OCI-M2 (cell line): ENCODE measurements at regions not wholly inside any gene's neighbourhood (a gene's known extent, or its start where the extent isn't known, plus 50 kb on each side); places are given as distances from the start of the nearest gene placed in this dataset.

Experiments used
- DNase-seq: peaks from one replicate; lab custom pipeline; 2025; ENCODE audit not compliant: unreplicated experiment; lab: John Stamatoyannopoulos, UW

DNA sequence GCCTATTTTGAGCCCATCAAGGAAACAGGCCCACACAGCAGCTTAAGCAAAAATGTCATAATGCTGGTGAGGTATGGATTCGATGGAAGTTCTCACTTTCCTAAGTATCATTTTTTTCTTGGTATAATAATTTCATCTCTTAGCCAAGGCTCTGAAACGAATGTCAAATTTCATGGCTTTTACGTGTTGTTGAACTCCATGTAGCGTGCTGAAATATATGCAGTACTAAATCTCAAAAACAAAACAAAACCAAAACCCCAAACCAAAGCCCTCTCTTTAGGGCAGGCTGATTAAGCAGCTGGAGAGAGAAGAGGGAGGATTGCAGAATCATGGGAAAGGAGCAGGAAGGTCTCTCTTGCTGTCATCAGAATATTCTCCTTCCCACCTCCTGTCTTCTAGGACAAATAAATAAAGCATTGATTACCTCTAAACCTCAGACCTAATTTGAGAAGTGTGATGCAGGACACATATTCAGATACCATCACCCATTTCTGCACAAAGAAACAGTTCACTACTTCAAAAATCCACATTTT lies 58.3 kb downstream of the TMEM174 start:
- DNase-seq: no peak

DNA sequence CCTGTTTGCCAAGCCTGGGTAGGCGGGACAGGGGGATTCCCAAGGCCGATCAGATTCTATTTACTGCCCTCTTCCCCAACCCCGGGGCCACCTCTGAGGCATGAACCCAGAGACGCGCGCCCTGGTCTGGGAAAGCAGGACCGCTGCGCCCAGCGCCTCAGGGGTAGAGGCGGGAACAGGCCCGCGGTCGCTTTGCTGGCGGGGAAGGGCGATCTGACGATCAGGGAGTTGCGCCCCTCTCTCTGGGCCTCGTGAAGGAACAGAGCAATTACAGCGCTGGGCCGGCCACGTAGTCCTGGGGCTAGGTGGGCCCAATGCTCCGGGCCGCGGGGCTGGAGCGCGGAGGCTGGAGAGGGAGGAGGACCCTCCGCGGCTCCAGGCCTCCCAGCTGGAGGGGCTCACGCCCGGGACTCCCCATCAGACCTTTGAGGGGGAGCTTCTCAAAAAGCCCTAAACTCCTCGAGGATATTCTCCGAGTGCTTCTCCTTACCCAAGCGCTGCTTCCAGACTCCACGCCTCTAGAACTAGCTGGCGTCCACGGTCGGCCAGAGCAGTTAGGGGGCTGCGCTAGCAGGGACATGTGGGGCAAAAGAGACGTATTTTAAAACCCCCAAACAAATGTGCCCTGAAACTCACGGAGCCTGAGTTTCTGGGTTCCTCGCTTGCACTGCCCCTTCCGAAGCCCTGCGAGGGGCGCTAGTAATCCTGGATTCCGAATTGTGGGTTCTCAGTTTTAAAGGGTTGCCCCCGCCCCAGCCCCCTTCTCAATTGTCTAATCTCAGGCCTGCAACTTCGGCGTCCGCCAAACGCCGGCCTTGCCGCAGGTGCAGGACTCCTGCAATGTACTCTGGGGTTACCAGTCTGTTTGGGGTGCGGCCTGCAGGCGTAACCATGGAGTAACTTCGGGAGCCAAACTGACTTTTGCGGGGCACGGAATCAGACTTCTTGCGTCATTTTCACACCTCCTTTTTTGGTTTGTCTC lies 57.6 kb downstream of the TMEM174 start:
- DNase-seq: no peak

DNA sequence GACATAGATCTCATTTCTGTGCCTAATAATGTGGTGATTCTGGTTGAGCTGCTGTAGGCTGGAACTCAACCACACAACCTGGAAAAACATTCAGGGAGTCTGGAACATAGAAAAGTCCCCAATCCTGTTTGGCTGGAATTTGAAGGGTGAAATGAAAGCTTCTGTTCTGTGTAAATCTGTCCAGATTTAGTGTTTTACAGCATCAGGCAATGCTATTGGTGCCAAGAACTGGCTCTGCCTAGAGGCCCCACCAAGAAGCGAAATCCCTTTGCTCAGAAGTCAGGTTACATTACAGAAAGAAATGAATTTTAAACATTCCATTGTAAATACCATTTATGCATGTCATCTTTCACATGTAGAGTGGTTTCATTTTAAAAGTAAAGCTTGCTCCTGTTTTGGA lies 56.3 kb downstream of the TMEM174 start:
- no peak for DNase-seq

GRCh38 chr5:73228052-73228451 lies 55.1 kb downstream of the TMEM174 start:
- no peak for DNase-seq
